Esophagus muscularis mucosa (tissue), 4 donors: ENCODE measurements at regions not wholly inside any gene's neighbourhood (a gene's known extent, or its start where the extent isn't known, plus 50 kb on each side); places are given as distances from the start of the nearest gene placed in this dataset.

Source experiments
- DNase-seq: peaks from one replicate; pipeline ENCODE4 v3.0.0-alpha.2; 2017; ENCODE audit errors: extremely low spot score
- H3K27ac ChIP-seq, 4 donors: fragments of 200-600 bp; sonication (generic); replicated peaks in 1 of 4; 1 replicate in 3 of 4; 2 replicates in 1 of 4; pipeline ENCODE4 v1.5.1; 2016 to 2019; ENCODE audit warnings: mild to moderate bottlenecking in 1 of 4
- H3K27me3 ChIP-seq, 4 donors: fragments of 200-600 bp; sonication (generic); one replicate each; pipeline versions ENCODE4 v1.5.1 to v1.6.0; 2016 to 2019
- H3K36me3 ChIP-seq, 4 donors: fragments of 200-600 bp; sonication (generic); one replicate each; pipeline ENCODE4 v1.5.1; 2016 to 2019
- H3K4me1 ChIP-seq, 4 donors: fragments of 200-600 bp; sonication (generic); one replicate each; pipeline ENCODE4 v1.5.1; 2016 to 2019
- H3K4me3 ChIP-seq, 4 donors: fragments of 200-600 bp; sonication (generic); 1 replicate in 2 of 4; 2 replicates in 2 of 4; pipeline ENCODE4 v1.5.1; 2016 to 2019; ENCODE audit warnings: mild to moderate bottlenecking in 4 of 4, moderate library complexity in 1 of 4
- H3K9me3 ChIP-seq, 4 donors: fragments of 200-600 bp; sonication (generic); 1 replicate in 3 of 4; 2 replicates in 1 of 4; pipeline ENCODE4 v1.5.1; 2016 to 2019
- CTCF ChIP-seq, 3 experiments: fragments of 200-600 bp in 2 of 3; fragments of 450-650 bp in 1 of 3; sonication (generic) in 2 of 3; IDR thresholded peaks; one replicate each; pipeline ENCODE4 v1.5.1; 2017 to 2019; ENCODE audit warnings: antibody characterized with exemption in 3 of 3, mild to moderate bottlenecking in 2 of 3, moderate library complexity in 1 of 3
- EP300 ChIP-seq: sonication (generic); formaldehyde crosslinking; IDR thresholded peaks from one replicate; pipeline ENCODE4 v1.6.1; 2017; ENCODE audit warnings: antibody characterized with exemption
- POLR2A ChIP-seq: fragments of 450-650 bp; IDR thresholded peaks from one replicate; pipeline ENCODE4 v1.6.1; 2017; ENCODE audit warnings: antibody characterized with exemption, moderate library complexity, mild to moderate bottlenecking, low read depth
- POLR2AphosphoS5 ChIP-seq, 2 donors: sonication (generic); formaldehyde crosslinking; IDR thresholded peaks; one replicate each; pipeline ENCODE4 v1.6.1; 2017; ENCODE audit warnings: antibody characterized with exemption in 2 of 2
- WGBS: methylation state at CpG from one replicate; pipeline ENCODE4 v1.1.5; 2018; 5-methylcytosine and 5-hydroxymethylcytosine counted together
- intact Hi-C: fragments of 100-400 bp; cut with DNase I; formaldehyde crosslinking; loops from one replicate; pipeline ENCODE4 v1.15.1; 2023

GRCh38 chr1:192740214-192740613 lies 68.6 kb upstream of the RGS2 start:
- no peak for DNase-seq
- TF ChIP-seq POLR2A (no peak), CTCF (IDR thresholded peaks at IDR 0.05) (no peak), POLR2AphosphoS5 (IDR thresholded peaks at IDR 0.05) (no peak), EP300 (no peak)
- peaks cover 0 to 5% (median 0%) of the 10 kb centered on the region in 4 donors for H3K9me3 ChIP-seq
- intact Hi-C loops: no loop called here
- no peaks in the 10 kb centered on the region for H3K27me3 ChIP-seq
- peaks cover 0 to 8% (median 2%) of the 10 kb centered on the region in 4 donors for H3K4me1 ChIP-seq
- H3K36me3 ChIP-seq: no peaks in the 10 kb centered on the region
- H3K27ac ChIP-seq: no peak overlapping the region
- H3K4me3 ChIP-seq: no peak overlapping the region
- WGBS: 89% methylated on average over 1 of the region's 1 CpG

- no peaks in the 10 kb centered on the region for H3K27me3 ChIP-seq
- H3K4me1 ChIP-seq: peaks cover 0 to 8% (median 2%) of the 10 kb centered on the region in 4 donors
- WGBS: 91% methylated on average over 3 of the region's 3 CpGs
- H3K9me3 ChIP-seq: peaks cover 0 to 5% (median 0%) of the 10 kb centered on the region in 4 donors
- no peaks in the 10 kb centered on the region for H3K36me3 ChIP-seq
- no peak overlapping the region for H3K27ac ChIP-seq
- no peak for DNase-seq
- intact Hi-C loops: no loop called here
- no peak overlapping the region for H3K4me3 ChIP-seq
- no peak for TF ChIP-seq EP300
- TF ChIP-seq CTCF (IDR thresholded peaks at IDR 0.05): no peak
- no peak for TF ChIP-seq POLR2A
- TF ChIP-seq POLR2AphosphoS5 (IDR thresholded peaks at IDR 0.05): no peak
Observed at GRCh38 chr1:192741095-192741494, 67.7 kb upstream of the RGS2 start.

GRCh38 chr1:192747301-192747700 lies 61.5 kb upstream of the RGS2 start:
- H3K27ac ChIP-seq: no peak overlapping the region
- peaks cover 0 to 7% (median 0%) of the 10 kb centered on the region in 4 donors for H3K4me1 ChIP-seq
- TF ChIP-seq POLR2AphosphoS5 (IDR thresholded peaks at IDR 0.05) (no peak), EP300 (no peak), CTCF (IDR thresholded peaks at IDR 0.05) (no peak), POLR2A (no peak)
- H3K36me3 ChIP-seq: no peaks in the 10 kb centered on the region
- no peak overlapping the region for H3K4me3 ChIP-seq
- H3K27me3 ChIP-seq: no peaks in the 10 kb centered on the region
- no peaks in the 10 kb centered on the region for H3K9me3 ChIP-seq
- DNase-seq: no peak
- intact Hi-C loops: no loop called here

- Histone ChIP-seq H3K27ac (no peak overlapping the region), H3K4me3 (no peak overlapping the region), H3K9me3 (no peaks in the 10 kb centered on the region), H3K27me3 (no peaks in the 10 kb centered on the region), H3K4me1 (peaks cover 0 to 7% (median 0%) of the 10 kb centered on the region in 4 donors), H3K36me3 (no peaks in the 10 kb centered on the region)
- DNase-seq: no peak
- no peak for TF ChIP-seq EP300
- no peak for TF ChIP-seq CTCF (IDR thresholded peaks at IDR 0.05)
- no peak for TF ChIP-seq POLR2A
- no peak for TF ChIP-seq POLR2AphosphoS5 (IDR thresholded peaks at IDR 0.05)
- 70% methylated on average over 3 of the region's 3 CpGs for WGBS
- intact Hi-C loops: no loop called here
Observed at GRCh38 chr1:192747943-192748342, 60.9 kb upstream of the RGS2 start.

- Histone ChIP-seq H3K9me3 (no peaks in the 10 kb centered on the region), H3K27me3 (no peaks in the 10 kb centered on the region), H3K4me1 (peaks cover 0 to 7% (median 0%) of the 10 kb centered on the region in 4 donors), H3K4me3 (no peak overlapping the region), H3K36me3 (no peaks in the 10 kb centered on the region), H3K27ac (no peak overlapping the region)
- no peak for DNase-seq
- TF ChIP-seq POLR2AphosphoS5 (IDR thresholded peaks at IDR 0.05) (no peak), POLR2A (no peak), EP300 (no peak), CTCF (IDR thresholded peaks at IDR 0.05) (no peak)
- intact Hi-C loops: no loop called here
Observed at GRCh38 chr1:192749349-192749748, 59.5 kb upstream of the RGS2 start.
